Ovary (tissue), 3 donors: ENCODE measurements at regions not wholly inside any gene's neighbourhood (a gene's known extent, or its start where the extent isn't known, plus 50 kb on each side); places are given as distances from the start of the nearest gene placed in this dataset.

Experiments used
- CTCF ChIP-seq, 3 donors: fragments of 450-650 bp in 2 of 3; fragments of 200-600 bp in 1 of 3; IDR thresholded peaks; one replicate each; pipeline versions ENCODE4 v1.5.1 to v1.8.0; 2016 to 2022; ENCODE audit warnings: antibody characterized with exemption in 3 of 3, mild to moderate bottlenecking in 1 of 3
- EP300 ChIP-seq: sonication (generic); formaldehyde crosslinking; IDR thresholded peaks from one replicate; pipeline ENCODE4 v1.6.1; 2017; ENCODE audit warnings: antibody characterized with exemption
- POLR2A ChIP-seq: fragments of 450-650 bp; IDR thresholded peaks from one replicate; pipeline ENCODE4 v1.6.1; 2017; ENCODE audit warnings: antibody characterized with exemption, mild to moderate bottlenecking, moderate library complexity
- donor health status: DM: no; HTN: no; CAD: no.

GRCh38 chr20:5432030-5432429 is 115.3 kb upstream of the PROKR2 start:
- no peak for TF ChIP-seq CTCF (IDR thresholded peaks at IDR 0.05)
- TF ChIP-seq POLR2A: no peak
- TF ChIP-seq EP300: no peak
